Stimulated activated CD4-positive, alpha-beta T cell treated with anti-CD3 and anti-CD28 coated beads, Interleukin-15, amount 100 ng/mL, for 1 hour (primary cell): ENCODE measurements at regions not wholly inside any gene's neighbourhood (a gene's known extent, or its start where the extent isn't known, plus 50 kb on each side); places are given as distances from the start of the nearest gene placed in this dataset.
"Not testable (repeated sequence)": the region's sequence is repeated elsewhere in the genome, so short reads cannot be mapped to it uniquely, and the experiment has no call there.

ENCODE experiments used
- DNase-seq, 2 donors: peaks; one replicate each; pipeline ENCODE4 v3.0.0-alpha.2; 2020; ENCODE audit warnings: low read depth in 1 of 2, low spot score in 1 of 2

DNA sequence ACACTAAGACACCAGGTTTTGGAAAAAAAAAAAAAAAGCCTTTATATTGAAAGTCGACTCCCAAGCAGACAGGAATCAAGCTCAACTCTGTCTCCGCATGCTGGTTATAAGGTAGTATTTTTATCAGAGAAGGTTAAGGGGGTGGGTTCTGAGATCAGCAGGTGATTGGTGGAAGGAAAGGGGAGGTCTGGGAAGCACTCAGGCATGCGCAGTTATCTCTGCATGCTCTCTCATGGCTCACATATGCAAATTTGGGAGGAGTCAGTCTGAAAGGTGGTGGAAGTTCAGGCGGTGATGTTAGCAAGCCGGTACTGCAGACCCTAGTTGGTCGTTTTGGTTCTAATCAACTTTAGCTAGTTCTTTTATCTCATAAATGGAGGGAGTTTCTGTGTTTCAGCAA, 357.6 kb upstream of the C16orf82 start:
- DNase-seq: no peak

GRCh38 chr16:26709754-26710153, 357.0 kb upstream of the C16orf82 start:
- DNase-seq: no peak

GRCh38 chr16:26710450-26710849, 356.3 kb upstream of the C16orf82 start:
- DNase-seq: no peak

GRCh38 chr16:26712876-26713275, 353.9 kb upstream of the C16orf82 start:
- no peak for DNase-seq

DNA sequence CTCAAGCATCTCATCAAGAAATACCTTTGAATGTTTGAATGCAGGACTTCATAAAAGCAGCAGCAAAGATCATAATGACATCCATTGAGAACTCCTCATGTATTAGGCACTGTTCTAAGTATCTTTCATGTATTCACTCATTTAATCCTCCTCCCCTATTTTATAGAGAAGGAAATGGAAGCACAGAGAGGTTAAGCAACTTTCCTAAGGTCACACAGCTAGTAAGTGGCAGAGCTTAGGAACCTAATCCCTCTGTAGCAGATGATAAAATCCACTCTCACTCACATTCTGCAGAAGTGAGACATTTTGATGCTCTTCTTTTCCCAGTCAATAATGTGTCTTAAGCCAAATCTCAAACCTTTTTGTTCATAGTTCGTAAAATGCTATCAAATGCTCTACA, 350.8 kb upstream of the C16orf82 start:
- no peak for DNase-seq

DNA sequence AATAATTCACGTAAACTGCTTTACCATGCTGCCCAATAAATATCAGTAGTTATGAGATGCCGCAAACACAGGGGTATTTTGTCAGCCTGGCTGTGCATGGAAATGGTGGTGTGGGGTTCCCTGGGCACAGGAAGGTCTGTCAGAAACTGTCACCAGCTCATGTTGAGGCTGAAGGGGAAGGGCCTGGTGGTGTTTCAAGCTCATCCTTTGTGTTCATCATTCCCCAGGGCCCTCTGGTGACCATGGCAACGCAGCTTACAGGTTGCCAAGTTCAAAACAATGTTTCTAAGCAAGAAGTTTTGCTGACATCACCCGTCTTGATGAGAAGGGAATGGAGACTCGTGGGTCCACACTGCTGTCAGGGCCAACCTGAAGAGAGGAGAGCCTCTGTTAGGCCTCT, 348.9 kb upstream of the C16orf82 start:
- no peak for DNase-seq

- DNase-seq: no peak
These were observed 345.4 kb upstream of the C16orf82 start for GRCh38 chr16:26721290-26721689.

GRCh38 chr16:26721957-26722356, 344.8 kb upstream of the C16orf82 start:
- DNase-seq: not testable (repeated sequence)

- no peak for DNase-seq
These were observed 342.5 kb upstream of the C16orf82 start for GRCh38 chr16:26724189-26724588.

DNA sequence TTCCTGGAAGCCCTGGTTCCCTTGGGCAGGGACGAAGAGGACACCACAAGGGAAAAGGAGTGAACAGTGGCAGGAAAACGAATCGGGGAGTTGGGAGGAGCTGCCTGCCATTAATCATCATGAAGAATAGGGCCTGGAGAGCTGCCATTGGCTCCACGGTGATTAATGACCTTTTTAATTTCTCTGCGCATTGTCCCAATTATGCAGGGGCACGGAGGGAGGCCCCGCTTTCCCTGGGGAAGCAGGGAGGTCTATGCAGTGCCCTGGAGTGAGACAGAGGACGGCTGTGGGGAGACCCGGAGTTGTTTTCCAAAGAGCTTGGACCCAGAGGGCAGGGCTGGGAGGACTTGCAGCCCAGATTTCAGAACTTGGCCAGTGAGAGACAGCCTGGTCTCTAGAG, 338.9 kb upstream of the C16orf82 start:
- no peak for DNase-seq

DNA sequence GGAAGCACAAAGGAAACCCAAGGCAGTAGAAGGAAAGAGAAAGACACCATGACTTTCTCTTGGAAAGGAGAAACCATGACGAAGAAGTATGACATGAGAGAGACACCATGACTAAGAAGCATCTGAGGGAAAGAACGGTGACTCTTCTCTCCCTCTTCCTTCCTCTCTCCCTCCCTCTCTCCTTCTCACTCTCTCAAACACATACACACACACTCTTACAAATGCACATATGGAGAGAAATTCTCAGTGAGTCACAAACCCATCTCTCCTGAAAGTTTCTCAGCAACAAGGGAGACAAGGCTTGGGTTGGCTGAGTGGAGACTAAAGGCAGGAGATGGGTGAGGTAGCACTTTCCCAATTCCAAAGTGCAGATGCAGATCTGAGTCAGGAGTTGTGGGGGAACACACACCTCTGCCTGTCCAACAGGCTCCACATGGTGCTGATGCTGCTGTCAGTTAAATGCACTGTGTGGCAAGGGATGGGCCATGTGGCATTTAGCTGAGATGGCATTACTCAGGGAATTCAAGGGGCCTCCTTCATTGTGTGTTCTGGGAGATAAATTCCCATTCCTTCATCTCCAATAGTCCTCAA, 336.7 kb upstream of the C16orf82 start:
- DNase-seq: no peak

DNA sequence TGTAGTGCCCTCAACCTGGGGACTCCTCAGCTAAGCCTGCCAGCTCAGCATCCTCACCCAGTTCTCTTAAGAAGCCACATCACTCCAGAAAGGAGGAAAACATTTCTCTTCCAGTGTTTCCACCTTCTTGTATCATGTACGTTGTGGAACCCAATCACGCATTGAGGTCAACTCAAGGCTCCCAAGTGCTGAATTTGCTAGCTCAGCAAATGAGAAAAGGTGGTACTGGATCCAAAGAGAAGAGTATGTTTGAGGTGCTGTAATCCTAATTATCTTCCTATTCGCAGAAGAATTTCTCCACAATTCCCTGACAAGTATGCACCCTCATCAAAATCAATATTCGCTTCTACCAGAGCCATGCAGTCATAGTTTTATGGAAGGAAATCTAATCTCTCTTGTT, 335.0 kb upstream of the C16orf82 start:
- DNase-seq: no peak

DNA sequence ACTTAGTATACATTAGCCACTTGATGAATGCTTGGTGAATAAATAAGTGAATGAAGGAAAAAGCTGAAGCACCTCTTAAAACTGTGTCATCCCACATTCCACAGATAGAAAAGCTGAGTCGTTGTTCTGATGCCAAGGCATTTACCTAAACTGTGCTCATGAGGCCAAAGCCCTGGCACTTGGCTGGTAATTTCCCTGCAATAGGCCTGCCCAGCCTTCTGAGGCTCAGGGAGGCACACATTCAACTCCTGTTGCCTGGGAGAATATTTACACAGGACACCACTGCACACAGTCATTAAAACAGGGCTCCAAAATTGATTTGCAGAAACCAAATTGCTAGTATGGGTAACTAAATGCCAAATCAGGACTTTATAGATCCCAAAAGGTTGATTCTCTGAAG, 333.0 kb upstream of the C16orf82 start:
- no peak for DNase-seq

DNA sequence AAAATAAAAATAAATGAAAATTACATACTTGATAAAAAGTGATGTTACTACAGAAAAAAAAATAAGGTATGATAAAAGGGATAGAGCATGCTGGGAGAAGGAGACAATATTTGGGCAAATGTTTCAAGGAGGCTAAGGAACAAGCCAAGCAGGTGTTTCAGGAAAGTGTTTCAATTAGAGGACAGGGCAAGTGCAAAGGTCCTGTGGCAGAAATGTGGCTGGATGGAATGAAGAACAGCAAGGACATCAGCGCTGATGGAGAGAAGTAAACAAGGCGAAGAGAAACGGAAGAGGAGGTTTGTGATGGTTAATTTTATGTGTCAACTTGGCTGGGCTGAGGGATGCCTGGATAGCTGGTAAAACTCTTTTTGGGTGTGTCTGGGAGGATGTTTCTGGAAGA, 331.2 kb upstream of the C16orf82 start:
- DNase-seq: no peak

DNA sequence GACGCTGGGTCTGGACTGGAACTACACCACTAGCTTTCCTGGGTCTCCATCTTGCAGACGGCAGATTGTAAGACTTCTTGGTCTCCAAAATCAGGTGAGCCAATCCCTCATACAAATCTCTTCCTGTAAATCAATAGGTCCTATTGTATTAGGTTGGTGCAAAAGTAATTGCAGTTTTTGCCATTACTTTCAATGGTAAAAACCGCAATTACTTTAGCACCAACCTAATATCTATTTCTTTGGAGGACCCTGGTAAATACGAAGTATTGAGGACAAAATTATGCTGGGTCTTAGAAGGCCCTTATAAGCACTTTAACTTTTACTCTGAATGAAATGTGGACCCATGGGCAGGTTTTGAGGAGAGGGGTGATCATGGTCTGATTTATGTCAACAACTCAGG, 330.6 kb upstream of the C16orf82 start:
- DNase-seq: no peak

GRCh38 chr16:26740771-26741170, 326.0 kb upstream of the C16orf82 start:
- DNase-seq: no peak

DNA sequence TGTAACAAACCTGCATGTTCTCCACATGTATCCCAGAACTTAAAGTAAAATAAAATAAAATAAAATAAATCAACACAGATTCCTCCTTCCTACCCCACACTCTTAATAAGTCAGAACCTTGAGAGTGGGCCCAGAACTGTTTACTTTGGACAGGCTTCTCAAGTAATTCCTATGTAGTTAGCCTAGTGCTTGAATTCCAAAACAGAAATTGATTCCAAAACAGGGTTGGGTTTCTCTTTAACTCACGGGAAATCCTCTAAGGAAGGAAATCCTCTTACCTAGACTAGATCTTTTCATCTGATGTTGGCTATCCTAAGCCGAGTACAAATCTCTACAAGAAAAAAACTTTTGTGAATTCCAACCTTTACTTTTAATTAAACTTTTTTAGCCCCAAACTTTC, 324.7 kb upstream of the C16orf82 start:
- no peak for DNase-seq

DNA sequence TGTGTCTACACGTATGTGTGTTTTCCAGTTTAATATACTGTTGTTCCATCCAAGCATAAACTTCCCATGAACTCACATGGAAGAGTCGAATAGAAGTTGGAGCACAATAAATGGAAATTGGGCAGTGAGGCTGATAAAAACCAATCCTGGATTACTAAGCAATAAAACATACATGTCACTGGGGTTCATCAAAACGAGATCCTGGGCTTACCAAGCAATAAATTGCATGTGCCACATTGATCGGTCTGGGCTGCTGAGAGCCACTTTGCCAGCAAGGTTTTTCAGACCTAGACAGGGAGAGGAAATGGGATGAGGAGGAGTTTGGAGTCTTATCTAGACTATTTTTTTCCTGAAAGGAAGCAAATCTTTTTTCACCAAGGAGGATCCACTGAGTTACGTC, 322.3 kb upstream of the C16orf82 start:
- no peak for DNase-seq

DNA sequence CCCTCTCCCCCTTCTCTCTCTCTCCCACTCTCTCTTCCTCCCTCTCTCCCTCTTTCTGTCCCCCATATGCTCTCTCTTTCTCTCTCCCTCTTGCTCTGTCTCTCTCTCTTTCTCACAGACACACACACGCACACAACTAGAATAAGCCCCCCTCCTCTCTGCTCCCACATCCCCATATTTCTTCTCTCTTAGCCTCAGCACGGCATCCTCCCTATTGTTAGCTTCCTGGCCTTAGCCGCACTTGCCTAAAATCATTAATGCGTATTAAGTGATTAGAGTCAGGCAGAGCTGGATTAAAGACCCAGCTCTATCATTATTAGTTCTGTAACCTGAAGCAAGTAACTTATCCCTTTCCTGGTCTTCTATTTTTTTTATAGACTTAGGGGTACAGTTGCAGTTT, 319.0 kb upstream of the C16orf82 start:
- DNase-seq: no peak

DNA sequence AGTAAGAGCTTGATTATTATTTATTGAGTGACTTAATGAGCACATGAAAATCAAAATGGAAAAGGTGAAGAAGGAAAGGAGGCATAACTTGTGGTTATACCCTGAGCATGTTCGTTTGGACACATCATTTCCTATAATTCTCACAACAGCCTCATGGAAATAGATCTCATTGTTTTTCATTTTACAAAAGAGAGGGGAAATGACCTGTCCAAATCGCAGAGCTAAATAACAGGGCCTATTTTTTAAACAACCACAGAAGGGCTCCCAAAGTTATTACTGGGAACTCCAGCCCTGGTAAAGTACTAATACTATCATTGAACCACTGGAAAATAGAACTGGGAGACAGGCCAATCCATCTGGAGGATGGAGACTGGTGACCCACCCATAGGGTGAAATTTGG, 317.7 kb upstream of the C16orf82 start:
- no peak for DNase-seq

GRCh38 chr16:26752166-26752565, 314.6 kb upstream of the C16orf82 start:
- no peak for DNase-seq

GRCh38 chr16:26756633-26757032, 310.1 kb upstream of the C16orf82 start:
- DNase-seq: no peak

DNA sequence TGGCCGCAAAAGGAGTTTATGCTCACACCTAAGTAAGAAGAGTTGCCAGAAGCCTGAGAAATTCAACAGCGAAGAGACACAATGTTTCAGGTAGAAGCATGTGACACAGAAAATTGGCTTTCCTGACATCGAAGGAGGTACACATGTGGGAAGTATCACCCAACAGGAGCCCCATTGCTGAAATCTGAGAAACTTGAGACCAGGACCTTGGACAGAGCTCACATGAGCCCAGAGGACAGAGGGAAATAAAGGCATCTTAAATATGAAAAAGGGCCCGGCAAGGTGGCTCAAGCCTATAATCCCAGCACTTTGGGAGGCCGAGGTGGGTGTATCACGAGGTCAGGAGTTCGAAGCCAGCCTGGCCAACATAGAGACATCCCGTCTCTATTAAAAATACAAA, 304.1 kb upstream of the C16orf82 start:
- DNase-seq: no peak

DNA sequence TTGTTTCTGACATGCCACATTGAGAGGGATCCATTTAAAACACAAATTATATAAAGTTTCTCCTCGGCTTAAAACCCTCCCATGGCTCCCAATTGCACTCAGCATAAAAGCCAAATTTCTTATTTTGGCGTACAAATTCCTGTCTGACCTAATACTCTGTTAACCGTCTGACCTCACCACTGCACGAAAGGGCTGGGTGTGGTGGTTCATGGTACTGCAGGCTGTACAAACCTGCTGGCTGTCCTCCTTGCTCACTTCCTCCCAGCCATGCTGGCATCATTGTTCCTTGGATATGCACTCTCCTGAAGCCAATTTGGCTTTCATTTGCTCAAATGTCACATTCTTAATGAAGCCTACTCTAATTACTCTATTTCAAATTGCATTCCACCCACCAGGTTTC, 301.6 kb upstream of the C16orf82 start:
- no peak for DNase-seq
